ENCODE measurements at regions not wholly inside any gene's neighbourhood (a gene's known extent, or its start where the extent isn't known, plus 50 kb on each side); places are given as distances from the start of the nearest gene placed in this dataset.

GRCh38 chr15:31457631-31458526, 131.2 kb downstream of the KLF13 start:
- ATAC-seq (no peak), DNase-seq (no peak)
- Mint-ChIP-seq H3K36me3 (peaks cover 0 to 6% (median 5%) of the 10 kb centered on the region in 3 donors), H3K4me1 (peaks cover 8 to 29% (median 20%) of the 10 kb centered on the region in 4 donors), H3K9me3 (peaks cover 0 to 10% (median 5%) of the 10 kb centered on the region in 9 donors), H3K27ac (no peak overlapping the region), H3K27me3 (no peaks in the 10 kb centered on the region), H3K4me3 (no peak overlapping the region)
- POLR2A ChIA-PET = interaction anchor here (1.0 to 1.5 kb wide), 2 partner anchors 16 to 23 kb away, joined by 5 read pairs; no protein-coding TSS in a partner anchor

GRCh38 chr15:31458596-31459399, 132.2 kb downstream of the KLF13 start:
- peak overlapping the region in 7 of 10 donors; percentile 5 to 79 (median 44) for H3K27ac Mint-ChIP-seq
- H3K27me3 Mint-ChIP-seq = no peaks in the 10 kb centered on the region
- peaks cover 0 to 6% (median 5%) of the 10 kb centered on the region in 3 donors for H3K36me3 Mint-ChIP-seq
- peaks cover 8 to 29% (median 20%) of the 10 kb centered on the region in 4 donors for H3K4me1 Mint-ChIP-seq
- H3K4me3 Mint-ChIP-seq = peak overlapping the region in 2 of 10 donors; percentile 3 to 11
- H3K9me3 Mint-ChIP-seq = peaks cover 0 to 10% (median 5%) of the 10 kb centered on the region in 9 donors
- POLR2A ChIA-PET = interaction anchor here (0.7 to 1.9 kb wide), 4 partner anchors 15 to 67 kb away, joined by 3 to 7 read pairs (median 5); no protein-coding TSS in a partner anchor
- peak; percentile 85 to 92 for ATAC-seq
- peak in 1 of 10 donors; percentile 13 for DNase-seq

GRCh38 chr15:31459400-31459748, 132.7 kb downstream of the KLF13 start:
- peak overlapping the region in 1 of 10 donors; percentile 3 for H3K4me3 Mint-ChIP-seq
- no peaks in the 10 kb centered on the region for H3K27me3 Mint-ChIP-seq
- no peak for ATAC-seq
- peaks cover 10 to 31% (median 20%) of the 10 kb centered on the region in 4 donors for H3K4me1 Mint-ChIP-seq
- POLR2A ChIA-PET = interaction anchor here (0.8 to 1.9 kb wide), 5 partner anchors 10 to 25 kb away, joined by 3 to 7 read pairs (median 5); no protein-coding TSS in a partner anchor
- peaks cover 0 to 6% (median 5%) of the 10 kb centered on the region in 3 donors for H3K36me3 Mint-ChIP-seq
- peak overlapping the region in 5 of 10 donors; percentile 9 to 78 (median 21) for H3K27ac Mint-ChIP-seq
- H3K9me3 Mint-ChIP-seq = peaks cover 0 to 10% (median 5%) of the 10 kb centered on the region in 9 donors
- no peak for DNase-seq

GRCh38 chr15:31461375-31461774, 134.7 kb downstream of the KLF13 start:
- no peaks in the 10 kb centered on the region for H3K9me3 Mint-ChIP-seq
- ATAC-seq (no peak), DNase-seq (no peak)
- POLR2A ChIA-PET = interaction anchor here (1.2 kb wide), 1 partner anchor 135 kb away, joined by 3 read pairs; no protein-coding TSS in a partner anchor
- no peaks in the 10 kb centered on the region for H3K27me3 Mint-ChIP-seq
- H3K4me1 Mint-ChIP-seq = peaks cover 14 to 28% (median 20%) of the 10 kb centered on the region in 4 donors
- H3K4me3 Mint-ChIP-seq = no peak overlapping the region
- H3K27ac Mint-ChIP-seq = no peak overlapping the region
- no peaks in the 10 kb centered on the region for H3K36me3 Mint-ChIP-seq

- ATAC-seq (no peak), DNase-seq (peak in 1 of 10 donors; percentile 8)
- Mint-ChIP-seq H3K27me3 (no peaks in the 10 kb centered on the region), H3K27ac (peak overlapping the region in 1 of 10 donors; percentile 15), H3K4me1 (peaks cover 14 to 28% (median 20%) of the 10 kb centered on the region in 4 donors), H3K4me3 (no peak overlapping the region), H3K36me3 (no peaks in the 10 kb centered on the region), H3K9me3 (no peaks in the 10 kb centered on the region)
- POLR2A ChIA-PET = no interaction called here
Observed at GRCh38 chr15:31461911-31462480, 135.4 kb downstream of the KLF13 start.

GRCh38 chr15:31463521-31464102, 137.0 kb downstream of the KLF13 start:
- H3K9me3 Mint-ChIP-seq = no peaks in the 10 kb centered on the region
- H3K36me3 Mint-ChIP-seq = no peaks in the 10 kb centered on the region
- peaks cover 12 to 26% (median 18%) of the 10 kb centered on the region in 4 donors for H3K4me1 Mint-ChIP-seq
- H3K27ac Mint-ChIP-seq = peak overlapping the region in 1 of 10 donors; percentile 17
- H3K4me3 Mint-ChIP-seq = no peak overlapping the region
- POLR2A ChIA-PET = interaction anchor here (0.8 to 1.2 kb wide), 2 partner anchors 9 to 29 kb away, joined by 3 read pairs; no protein-coding TSS in a partner anchor
- ATAC-seq = no peak
- no peaks in the 10 kb centered on the region for H3K27me3 Mint-ChIP-seq
- no peak for DNase-seq

GRCh38 chr15:31464216-31465082, 137.8 kb downstream of the KLF13 start:
- no peak for ATAC-seq

GRCh38 chr15:31465083-31465955, 138.7 kb downstream of the KLF13 start:
- ATAC-seq (no peak), DNase-seq (no peak)
- H3K4me3 Mint-ChIP-seq = no peak overlapping the region
- H3K36me3 Mint-ChIP-seq = no peaks in the 10 kb centered on the region
- POLR2A ChIA-PET = interaction anchor here (0.7 to 2.5 kb wide), 8 partner anchors 9 to 67 kb away, joined by 3 to 22 read pairs (median 4); no protein-coding TSS in a partner anchor
- peak overlapping the region in 4 of 10 donors; percentile 38 to 70 (median 56) for H3K27ac Mint-ChIP-seq
- H3K27me3 Mint-ChIP-seq = no peaks in the 10 kb centered on the region
- no peaks in the 10 kb centered on the region for H3K9me3 Mint-ChIP-seq
- H3K4me1 Mint-ChIP-seq = peaks cover 6 to 20% (median 13%) of the 10 kb centered on the region in 4 donors

More at GRCh38 chr15:31464216-31465082, 137.8 kb downstream of the KLF13 start:
- Mint-ChIP-seq H3K36me3 (no peaks in the 10 kb centered on the region), H3K4me1 (peaks cover 4 to 17% (median 10%) of the 10 kb centered on the region in 4 donors), H3K27ac (peak overlapping the region in 4 of 10 donors; percentile 10 to 75 (median 44)), H3K9me3 (no peaks in the 10 kb centered on the region), H3K4me3 (no peak overlapping the region), H3K27me3 (no peaks in the 10 kb centered on the region)
- POLR2A ChIA-PET = interaction anchor here (0.9 to 2.5 kb wide), 5 partner anchors 10 to 66 kb away, joined by 3 to 22 read pairs (median 4); no protein-coding TSS in a partner anchor
- no peak for DNase-seq

- POLR2A ChIA-PET = no interaction called here
- ATAC-seq = no peak
- no peaks in the 10 kb centered on the region for H3K36me3 Mint-ChIP-seq
- no peak overlapping the region for H3K27ac Mint-ChIP-seq
- H3K4me1 Mint-ChIP-seq = peaks cover 13 to 40% (median 29%) of the 10 kb centered on the region in 4 donors
- no peaks in the 10 kb centered on the region for H3K27me3 Mint-ChIP-seq
- no peak overlapping the region for H3K4me3 Mint-ChIP-seq
- no peaks in the 10 kb centered on the region for H3K9me3 Mint-ChIP-seq
- DNase-seq = no peak
Observed at GRCh38 chr15:31467361-31467760, 140.7 kb downstream of the KLF13 start.

Data from naive thymus-derived CD8-positive, alpha-beta T cell (primary cell).